ENCODE measurements at regions not wholly inside any gene's neighbourhood (a gene's known extent, or its start where the extent isn't known, plus 50 kb on each side); places are given as distances from the start of the nearest gene placed in this dataset.

DNA sequence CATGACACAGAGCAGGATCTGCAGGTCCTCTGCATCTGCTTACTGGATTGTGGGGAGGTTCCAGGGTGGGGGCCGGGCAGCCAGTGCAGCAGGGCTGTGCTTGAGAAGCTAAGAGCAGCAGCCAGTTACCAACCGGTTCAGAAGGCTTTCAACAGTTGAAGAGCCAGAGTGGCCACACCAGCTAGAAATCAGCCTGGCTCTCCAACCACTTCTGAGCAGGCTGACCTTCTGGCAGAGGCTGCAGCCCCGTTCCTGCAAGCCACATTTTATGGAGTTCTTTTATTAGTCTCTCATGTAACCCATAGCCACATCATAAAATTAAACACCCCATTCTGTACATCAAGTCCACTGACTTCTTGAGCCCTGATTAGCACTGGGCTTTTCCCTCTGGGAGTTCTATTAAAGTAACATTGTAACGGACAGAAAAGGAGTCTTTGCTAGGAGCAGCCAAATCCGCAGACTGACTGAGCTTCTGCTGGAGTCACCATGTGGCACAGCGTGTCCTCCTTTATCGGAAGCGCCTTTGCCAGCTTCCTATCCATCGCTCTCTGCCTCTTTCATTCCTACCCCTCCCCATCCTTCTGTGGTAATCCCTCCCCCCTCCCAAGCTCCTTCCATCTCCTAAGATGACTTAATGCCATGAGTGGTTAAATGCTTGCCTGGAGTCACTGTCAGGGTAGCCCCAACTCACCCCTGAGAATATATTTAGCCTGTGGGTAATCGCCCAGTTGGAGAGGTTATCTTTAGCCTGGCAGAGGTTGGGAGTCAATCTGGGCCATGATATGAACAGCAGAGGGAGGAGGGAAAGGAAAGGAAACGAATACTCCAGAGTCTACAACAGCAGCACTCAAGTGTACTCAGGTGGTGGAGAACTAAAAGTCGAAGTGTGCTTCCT lies 138.5 kb upstream of the HES1 start:
- no peak for DNase-seq

DNA sequence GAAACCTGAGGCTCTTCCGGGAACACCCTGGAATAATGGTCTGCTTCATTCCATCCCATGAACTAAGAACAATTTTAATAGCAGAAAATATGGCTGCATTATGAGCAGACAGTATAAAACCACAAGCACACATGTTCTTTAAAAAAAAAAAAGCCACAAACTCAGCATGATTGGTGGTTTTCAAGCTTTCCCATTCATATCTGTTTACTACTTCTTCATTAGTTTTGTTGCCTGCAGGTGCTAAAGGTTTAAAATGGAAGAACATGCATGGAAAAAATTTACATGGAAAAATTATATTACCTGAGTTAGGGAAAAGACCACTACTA lies 137.9 kb upstream of the HES1 start:
- no peak for DNase-seq

DNA sequence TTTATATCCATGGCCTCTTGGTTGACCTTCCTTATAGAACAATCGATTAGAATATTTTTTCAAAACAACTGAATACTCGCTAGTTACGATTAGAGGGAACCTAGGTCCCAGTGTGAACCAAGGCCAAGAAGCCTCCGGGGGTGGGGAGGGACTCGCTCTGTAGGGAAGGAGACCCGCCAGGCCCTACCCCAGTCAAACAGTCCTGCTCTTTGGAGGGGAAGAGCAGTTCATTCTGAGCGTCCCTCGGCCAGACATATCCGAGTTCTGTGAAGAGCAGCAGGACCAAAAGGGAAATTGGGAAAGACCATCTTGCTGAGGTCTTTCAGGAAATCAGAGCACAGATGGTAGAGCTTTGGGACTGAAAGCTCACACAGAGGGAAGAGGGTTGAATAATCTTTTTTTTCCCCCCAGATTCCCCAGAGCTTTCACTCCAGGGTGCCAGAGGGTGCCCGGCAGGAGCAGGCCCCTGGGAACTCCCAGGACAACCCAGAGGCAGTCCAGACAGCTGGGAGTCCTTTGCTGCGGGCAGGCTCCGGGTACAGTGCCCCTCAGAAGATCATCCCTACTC lies 137.2 kb upstream of the HES1 start:
- no peak for DNase-seq

DNA sequence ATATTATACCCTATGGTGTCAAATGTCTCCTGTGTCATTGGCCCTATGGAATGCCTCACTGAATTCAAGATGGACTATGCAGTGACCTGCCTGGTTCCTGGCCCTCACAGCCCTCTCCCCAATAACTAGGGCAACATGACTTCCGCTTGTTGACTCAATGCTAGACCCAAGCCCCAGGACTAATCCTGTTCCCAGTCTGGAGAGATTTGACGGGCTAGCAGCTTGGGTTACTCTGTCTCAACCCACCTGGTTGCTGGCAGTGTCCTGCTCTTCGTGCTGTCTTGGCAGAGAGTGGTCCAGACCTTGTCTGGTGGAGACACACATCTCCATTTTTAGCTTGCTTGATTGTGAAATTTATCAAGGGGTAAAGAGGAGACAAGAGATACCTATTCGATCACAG lies 135.8 kb upstream of the HES1 start:
- no peak for DNase-seq

DNA sequence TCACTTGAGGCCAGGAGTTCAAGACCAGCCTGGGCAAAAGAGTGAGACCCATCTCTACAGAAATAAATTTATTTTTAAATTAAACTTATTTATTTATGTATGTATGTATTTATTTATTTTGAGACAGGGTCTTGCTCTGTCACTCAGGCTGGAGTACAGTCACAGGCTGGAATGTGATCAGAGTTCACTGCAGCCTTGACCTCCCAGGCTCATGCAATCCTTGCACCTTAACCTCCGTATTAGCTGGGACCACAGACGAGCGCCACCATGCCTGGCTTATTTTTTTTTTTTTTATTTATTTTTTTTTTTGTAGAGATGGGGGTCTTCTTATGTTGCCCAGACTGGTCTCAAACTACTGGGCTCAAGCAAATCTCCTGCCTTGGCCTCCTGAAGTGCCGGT lies 135.2 kb upstream of the HES1 start:
- DNase-seq, result no peak

DNA sequence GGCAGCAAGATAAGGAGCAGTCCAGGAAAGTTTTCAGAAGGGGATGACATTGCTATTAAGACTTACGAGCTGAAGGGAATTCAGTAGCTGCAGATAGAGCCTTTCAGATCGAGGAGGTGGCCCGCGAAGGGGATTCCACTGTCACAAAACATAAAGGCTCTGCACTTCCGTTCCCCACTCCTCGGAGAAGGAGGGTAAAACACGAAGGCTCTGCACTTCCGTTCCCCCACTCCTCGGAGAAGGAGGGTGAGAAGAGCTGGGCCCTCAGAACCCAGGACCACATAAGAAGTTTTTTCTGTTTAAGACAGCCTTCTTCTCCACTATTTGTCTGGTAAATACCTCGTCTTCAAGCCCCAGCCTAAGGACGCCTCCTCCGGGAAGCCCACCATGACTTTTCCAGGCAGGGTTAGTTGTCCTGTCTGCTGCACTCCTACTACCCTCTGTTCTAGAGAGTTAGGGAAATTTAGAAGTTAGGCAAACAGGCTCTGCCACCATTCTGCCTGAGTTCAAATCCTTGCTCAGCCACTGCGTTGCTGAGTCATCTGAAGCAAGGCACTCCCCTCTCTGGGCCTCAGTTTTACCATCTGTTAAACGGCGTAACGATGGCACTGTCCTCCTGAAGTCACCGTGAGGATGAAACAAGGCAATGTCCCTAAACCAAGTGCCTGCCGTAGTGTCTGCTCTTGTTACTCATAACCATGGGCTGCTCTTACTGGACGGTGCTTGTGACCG lies 134.1 kb upstream of the HES1 start:
- DNase-seq, result no peak

DNA sequence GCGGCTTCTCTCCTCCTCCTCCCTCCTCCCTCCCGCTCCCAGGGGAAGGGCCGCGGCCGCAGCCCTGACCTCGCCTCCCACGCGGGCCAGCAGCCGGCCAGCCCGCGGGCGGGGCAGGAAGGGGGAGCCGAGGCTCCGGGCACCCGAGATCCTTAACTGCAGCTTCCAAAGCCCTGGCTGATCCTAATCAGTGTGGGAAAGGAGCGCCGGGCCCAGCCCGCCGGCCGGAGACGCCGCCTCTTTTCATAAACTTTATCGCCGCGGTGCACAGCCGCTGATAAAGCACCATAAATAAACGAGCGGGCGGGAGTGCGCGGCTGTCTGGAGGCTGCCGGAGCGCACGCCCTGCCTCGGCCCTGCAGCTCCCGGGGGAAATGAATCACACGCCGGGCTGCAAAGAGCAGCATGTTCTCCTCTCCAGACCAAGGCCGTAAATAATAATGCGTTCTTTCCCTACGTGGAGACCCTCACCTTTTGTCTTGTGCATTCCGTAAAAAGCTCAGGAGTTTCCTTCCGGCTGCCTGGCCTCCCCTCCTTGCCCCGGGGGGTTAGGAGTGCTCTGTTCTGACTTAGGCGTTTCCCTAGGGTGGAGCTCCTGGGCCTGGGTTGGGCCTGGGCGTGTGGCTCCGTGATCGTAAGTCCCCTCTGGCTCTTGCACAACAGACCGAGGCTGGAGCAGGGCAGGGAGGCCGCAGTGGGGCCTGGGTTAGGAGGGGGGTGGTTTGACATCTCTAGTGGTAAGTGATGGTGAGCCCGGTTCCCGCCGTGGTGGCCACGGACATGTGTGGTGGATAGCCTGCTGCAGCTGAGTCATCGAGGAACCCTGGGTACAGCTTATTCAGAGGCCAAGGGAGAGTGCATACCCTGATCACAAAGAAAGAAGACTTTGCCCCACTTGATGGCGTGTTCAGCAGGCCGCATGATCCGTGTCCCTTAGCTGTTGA lies 132.6 kb upstream of the HES1 start:
- no peak for DNase-seq

DNA sequence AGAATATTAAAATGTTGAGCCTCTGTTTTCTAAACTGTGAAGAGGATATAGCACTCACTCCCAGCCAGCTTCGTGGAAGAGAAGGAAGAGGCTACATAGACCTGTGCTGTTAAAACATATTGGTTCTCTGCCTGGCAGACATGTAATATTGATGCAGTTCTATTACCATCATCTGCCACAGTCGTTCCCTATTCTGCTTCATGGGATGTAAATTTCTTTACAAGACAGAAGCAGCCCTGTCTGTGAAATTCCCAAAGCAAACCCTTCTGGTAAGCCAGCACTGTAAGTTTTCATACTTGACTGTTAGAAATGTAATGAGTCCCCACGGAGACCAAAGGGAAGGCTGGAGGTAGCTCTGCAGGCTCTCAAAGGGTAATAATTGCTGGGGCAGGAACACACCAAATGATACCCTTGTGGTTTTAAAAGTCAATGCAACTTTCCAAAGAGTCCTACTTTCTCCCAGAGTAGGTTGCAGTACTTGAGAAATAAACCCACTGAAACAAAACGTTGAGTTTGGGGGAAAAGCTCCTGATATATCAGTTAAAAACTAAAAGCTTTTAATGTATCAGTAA lies 129.9 kb upstream of the HES1 start:
- no peak for DNase-seq

DNA sequence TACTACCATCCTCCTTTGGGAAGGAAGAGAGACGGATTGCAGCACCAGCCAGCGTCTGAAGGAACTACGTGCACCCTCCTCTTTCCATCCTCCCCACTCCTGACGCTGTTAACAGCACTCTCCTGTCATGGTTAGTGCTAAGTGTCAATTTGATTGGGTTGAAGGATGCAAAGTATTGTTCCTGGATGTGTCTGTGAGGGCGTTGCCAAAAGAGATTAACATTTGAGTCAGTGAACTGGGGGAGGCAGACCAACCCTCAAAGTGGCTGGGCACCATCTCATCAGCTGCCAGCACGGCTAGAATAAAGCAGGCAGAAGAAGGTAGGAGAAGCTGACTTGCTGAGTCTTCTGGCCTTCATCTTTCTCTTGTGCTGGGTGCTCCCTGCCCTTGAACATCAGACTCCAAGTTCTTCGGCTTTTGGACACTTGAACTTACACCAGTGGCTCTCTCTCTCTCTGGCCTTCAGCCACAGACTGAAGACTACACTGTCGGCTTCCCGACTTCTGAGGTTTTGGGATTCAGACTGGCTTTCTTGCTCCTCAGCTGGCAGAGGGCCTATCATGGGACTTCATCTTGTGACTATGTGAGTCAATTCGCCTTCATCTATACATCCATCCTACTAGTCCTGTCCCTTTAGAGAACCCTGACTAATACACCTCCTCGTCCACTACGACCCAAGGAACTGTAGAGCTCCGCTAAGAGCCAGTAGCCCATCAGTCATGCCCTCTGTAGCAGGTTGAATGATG lies 128.2 kb upstream of the HES1 start:
- DNase-seq, result no peak

DNA sequence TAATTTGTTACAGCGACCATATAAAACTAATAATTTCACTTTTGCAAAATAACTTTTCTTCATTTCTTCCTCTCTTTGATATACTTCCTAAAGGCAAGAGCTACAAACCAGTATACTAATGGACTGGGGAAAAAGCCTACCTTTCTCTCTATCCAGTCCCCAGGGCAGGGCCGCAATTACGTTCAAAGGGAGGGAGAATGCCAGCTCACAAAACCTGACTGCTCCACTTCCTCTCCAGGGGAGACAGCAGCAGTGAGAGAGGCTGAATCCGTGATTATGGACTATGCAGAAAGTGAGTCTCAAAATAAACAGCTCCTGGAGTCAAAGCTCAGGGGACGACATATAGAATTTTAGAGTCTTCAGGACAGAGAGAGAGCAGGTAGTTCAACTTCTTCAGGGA lies 126.9 kb upstream of the HES1 start:
- no peak for DNase-seq

DNA sequence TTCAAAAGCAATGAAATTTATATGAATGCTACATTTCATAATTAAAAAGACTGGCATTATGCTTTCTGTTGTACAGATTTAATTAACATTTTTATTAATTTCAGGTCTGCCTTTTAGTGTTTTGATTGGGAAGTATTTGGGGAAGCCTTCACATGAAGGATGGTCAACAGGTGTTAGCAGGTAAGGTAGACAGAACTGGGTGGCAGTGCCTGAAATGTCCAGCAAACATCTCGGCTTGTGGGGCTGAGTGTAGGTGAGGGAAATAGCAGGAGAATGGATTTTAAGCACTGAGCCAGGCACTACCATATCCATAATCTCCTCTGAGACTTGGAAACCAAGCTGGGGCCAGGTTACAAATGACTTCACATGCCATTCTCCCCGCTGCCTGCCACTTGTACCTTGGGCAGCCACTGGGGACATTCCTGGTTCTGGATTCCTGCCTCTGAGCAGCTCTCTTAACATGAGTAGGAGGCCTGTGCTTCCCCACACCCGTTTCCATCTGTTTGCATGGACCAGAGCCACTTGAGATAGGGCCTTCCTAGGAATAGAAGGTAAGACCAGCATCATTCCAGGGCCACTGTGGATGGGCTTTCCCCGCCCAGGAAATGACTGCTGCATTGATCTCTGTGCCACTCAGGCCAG lies 125.9 kb upstream of the HES1 start:
- no peak for DNase-seq

DNA sequence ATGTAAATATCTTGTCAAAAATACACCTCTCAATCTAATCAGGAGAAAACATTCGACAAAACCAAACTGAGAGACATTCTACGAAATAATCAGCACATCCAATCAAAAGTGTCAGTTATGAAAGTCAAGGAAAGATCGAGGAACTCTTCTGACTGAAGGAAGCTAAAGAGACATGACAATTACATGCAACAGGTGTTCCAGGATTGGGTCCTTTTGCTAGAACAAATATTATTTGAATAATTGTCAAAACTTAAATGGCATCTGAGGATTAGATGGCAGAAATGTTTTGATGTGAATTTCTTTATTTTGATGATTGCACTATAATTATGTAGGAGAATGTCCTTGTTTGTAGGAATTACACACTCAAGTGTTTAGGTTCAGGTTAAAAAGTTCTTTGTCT lies 124.1 kb upstream of the HES1 start:
- no peak for DNase-seq

DNA sequence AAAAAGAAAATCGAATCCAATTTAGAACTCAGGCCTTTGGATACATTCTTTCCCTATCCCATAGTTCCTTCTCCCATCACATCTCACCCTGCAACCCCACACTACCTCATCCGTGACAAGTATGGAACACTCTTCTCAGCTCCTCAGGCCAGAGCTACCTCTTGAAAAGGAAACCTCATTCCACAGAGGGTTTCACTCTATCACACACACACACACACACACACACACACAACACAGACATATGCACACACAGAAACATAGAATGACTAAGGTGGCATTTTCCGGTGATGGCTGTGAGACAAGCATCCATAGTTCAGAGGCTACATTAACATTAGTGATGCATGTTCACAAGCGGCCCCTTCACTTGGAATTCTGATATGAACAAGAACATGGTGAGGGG lies 122.0 kb upstream of the HES1 start:
- DNase-seq, result no peak

DNA sequence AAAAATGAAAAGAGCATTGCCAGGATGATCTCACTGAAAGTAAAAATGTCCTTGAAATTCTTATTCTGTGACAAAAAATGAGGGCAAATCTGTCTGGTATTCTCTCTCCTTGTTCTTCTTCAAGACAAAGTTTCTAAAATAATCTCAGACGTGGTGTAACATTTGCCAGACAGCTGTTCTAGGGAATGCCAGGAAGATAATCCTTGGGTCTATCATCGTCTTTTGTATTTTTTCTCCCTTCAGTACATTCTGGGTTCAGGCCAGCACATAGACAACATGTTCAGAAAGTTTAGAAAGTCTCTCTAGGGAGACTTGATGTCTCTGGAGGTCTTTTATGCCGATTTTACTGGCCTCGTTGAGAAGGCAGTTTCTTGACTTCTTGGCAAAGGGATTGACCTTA lies 121.2 kb upstream of the HES1 start:
- no peak for DNase-seq

DNA sequence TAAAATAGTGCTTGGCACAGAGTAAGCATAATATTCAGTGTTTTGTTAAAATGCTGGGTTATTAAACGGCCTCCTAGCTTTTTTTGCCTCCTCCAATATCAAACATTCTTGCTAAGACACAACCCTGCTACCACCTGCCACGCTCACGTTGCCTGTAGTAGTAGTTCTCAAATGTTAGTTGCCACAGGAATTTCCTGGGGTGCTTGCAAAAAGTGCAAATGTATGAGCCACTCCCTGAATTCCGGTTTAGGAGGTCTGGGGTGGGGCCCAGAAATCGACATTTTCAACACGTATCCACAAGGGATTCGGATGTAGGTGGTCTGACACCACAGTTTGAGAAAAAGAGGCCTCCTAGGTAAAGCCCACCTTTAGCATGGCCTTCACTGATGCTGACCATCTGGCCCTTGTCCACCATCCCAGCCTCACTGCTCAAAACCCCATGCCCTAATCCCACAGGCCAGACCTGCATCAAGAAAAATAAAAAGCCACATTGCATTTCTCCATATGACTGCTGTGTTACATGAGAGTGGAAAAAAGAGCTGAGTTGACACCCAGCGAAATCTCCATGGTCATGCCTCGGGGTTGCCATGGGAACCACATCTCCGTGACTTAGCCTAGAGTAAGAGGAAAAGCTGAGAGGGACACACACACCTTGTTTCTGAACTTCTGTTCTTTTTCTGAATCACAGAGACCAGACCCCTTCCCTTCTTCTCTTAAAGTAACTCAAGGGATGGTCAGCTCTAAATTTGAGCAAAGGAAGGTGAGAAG lies 116.4 kb upstream of the HES1 start:
- no peak for DNase-seq

DNA sequence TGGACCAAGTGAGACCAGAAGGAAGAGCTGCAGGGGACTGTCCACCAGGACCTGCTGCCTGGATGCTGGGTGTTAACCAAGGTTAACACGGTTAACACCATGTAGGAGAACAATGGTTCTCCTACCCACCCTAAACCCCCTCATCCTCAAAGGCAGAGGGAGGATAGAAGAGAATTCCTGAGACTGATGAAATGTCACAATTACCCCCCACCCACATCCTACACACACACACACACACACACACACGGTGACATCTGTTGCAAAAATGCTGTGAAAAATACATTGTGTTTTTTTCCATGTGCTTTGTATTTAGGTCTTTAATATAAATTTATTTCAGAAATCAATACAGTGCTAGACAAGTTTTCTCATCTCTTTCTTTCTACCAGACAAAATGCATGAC lies 113.9 kb upstream of the HES1 start:
- no peak for DNase-seq

DNA sequence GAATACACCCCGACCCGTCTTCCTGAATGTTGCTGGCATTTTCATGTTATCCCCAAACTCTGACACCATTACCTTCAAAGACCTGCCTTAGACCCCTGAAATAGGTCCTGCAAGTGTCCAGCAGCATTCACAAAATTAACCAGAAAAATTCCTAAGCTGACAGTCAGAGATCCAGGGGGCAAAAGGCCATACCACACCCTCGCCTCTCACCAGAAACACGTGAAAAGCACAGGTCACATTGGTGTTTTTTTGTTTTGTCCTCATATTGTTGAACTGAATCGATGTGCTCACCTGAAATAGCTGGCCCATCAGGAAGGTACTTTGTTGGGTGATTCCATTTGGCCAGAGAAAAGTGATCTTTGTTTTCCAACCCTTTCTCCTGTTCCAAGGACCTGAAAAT lies 113.1 kb upstream of the HES1 start:
- no peak for DNase-seq

DNA sequence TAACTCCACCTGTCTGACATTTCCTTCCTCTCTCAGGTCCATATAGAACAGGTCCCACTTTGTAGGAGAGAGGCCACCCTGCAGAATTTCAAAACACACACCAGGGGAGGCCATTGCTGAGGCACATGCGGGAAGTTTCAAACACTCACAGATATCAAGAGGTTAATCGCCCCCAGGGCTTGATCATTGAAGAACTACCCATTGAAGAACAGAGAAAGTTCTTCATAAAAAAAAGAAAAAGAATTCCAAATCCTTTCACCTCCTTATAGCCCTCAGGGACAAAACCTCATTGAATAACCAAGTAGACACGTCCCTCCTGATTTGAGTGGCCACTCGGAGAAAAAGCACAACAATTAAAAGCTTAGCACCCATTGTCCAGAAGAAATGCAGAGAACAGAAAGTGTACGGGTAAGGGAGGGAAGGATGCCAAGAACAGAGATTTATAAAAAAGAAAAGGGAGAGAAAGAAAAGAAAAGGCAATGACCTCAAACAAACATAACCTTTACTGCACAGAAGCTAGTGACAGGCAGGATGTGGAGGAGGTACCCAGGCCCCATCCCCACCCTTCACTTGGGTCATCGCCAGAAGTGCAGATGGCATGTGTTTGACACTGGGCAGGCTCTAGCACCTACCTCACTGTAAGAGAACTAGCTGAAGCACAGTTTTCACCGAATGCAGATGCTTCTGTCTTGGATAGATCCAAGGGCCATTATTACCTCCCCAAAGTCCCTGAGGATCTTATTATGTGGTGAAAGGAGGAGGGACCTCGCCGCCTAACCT lies 112.3 kb upstream of the HES1 start:
- DNase-seq, result no peak

DNA sequence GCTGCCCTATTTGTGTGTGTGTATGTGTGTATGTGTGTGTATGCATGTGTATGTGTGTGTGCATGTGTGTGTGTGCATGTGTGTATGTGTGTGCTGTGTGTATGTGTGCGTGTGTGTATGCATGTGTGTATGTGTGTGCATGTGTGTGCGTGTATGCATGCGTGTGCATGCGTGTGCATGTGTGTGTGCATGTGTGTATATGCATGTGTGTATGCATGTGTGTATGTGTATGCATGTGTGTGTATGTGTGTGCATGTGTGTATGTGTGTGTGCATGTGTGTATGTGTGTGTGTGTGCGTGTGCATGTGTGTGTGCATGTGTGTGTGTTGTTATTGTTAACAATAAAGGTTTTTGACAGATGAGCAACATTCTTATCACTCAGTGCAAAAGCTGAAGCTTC lies 110.8 kb upstream of the HES1 start:
- no peak for DNase-seq

DNA sequence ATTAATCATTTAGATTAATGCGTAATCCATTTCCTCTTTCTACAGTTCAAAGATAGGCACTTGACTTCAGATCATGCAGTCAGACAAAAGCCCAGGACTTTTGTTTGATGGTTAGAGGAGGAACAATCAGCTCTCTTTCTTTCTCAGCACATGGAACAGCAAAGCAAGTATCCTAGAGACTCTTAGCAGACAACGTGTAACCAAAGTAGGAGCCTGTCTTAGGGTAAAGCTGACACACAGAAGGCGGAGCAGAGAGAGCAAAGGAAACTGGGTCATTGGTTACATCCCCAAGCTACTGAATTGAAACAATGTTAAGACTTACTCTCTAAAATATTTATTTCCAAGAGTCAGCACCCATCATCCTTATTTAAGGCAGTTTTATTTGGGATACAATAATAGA lies 110.0 kb upstream of the HES1 start:
- DNase-seq, result no peak

Measured in effector CD8-positive, alpha-beta T cell (primary cell).